SH-SY5Y (cell line): ENCODE measurements at regions not wholly inside any gene's neighbourhood (a gene's known extent, or its start where the extent isn't known, plus 50 kb on each side); places are given as distances from the start of the nearest gene placed in this dataset.

ENCODE experiments used
- GATA2 ChIP-seq: IDR thresholded peaks from 2 replicates; pipeline ENCODE4 v1.6.1; 2011; ENCODE audit warnings: mild to moderate bottlenecking, low read depth, low read length
- GATA3 ChIP-seq: IDR thresholded peaks from 2 replicates; pipeline ENCODE4 v1.6.1; 2011; ENCODE audit warnings: low read depth, mild to moderate bottlenecking, low read length, moderate library complexity

- TF ChIP-seq GATA2, result no peak
- no peak for TF ChIP-seq GATA3
These were observed 285.7 kb downstream of the RPS24 start for GRCh38 chr10:78319371-78319770.
